Nephron progenitor cell (in vitro differentiated cells): ENCODE measurements at regions not wholly inside any gene's neighbourhood (a gene's known extent, or its start where the extent isn't known, plus 50 kb on each side); places are given as distances from the start of the nearest gene placed in this dataset.

Experiments
- DNase-seq: peaks from one replicate; pipeline ENCODE4 v3.0.0; 2021
- H3K27ac Mint-ChIP-seq: 2 replicates; pipeline ENCODE4 v1.8.0; 2021; ENCODE audit warnings: mild to moderate bottlenecking, moderate library complexity, mixed read lengths
- H3K27me3 Mint-ChIP-seq: 2 replicates; pipeline ENCODE4 v1.8.0; 2021; ENCODE audit warnings: mild to moderate bottlenecking, low read depth, mixed read lengths; ENCODE audit not compliant: poor library complexity
- H3K36me3 Mint-ChIP-seq: 2 replicates; pipeline ENCODE4 v1.8.0; 2021; ENCODE audit warnings: low read depth, mixed read lengths
- H3K4me1 Mint-ChIP-seq: 2 replicates; pipeline ENCODE4 v1.8.0; 2021; ENCODE audit warnings: mixed read lengths
- H3K4me3 Mint-ChIP-seq: 2 replicates; pipeline ENCODE4 v1.8.0; 2021; ENCODE audit warnings: mild to moderate bottlenecking, moderate library complexity, mixed read lengths
- H3K9me3 Mint-ChIP-seq: 2 replicates; pipeline ENCODE4 v1.8.0; 2021; ENCODE audit warnings: mild to moderate bottlenecking, moderate library complexity, mixed read lengths
- TF ChIP-seq, protein P1 (sequence below): fragments of 200-600 bp; sonication (generic); IDR thresholded peaks from 2 replicates; pipeline ENCODE4 v1.5.0; 2021; ENCODE audit warnings: antibody characterized with exemption

GRCh38 chr17:52297230-52298010 is 138.9 kb upstream of the CA10 start:
- TF ChIP-seq, protein P1, sequence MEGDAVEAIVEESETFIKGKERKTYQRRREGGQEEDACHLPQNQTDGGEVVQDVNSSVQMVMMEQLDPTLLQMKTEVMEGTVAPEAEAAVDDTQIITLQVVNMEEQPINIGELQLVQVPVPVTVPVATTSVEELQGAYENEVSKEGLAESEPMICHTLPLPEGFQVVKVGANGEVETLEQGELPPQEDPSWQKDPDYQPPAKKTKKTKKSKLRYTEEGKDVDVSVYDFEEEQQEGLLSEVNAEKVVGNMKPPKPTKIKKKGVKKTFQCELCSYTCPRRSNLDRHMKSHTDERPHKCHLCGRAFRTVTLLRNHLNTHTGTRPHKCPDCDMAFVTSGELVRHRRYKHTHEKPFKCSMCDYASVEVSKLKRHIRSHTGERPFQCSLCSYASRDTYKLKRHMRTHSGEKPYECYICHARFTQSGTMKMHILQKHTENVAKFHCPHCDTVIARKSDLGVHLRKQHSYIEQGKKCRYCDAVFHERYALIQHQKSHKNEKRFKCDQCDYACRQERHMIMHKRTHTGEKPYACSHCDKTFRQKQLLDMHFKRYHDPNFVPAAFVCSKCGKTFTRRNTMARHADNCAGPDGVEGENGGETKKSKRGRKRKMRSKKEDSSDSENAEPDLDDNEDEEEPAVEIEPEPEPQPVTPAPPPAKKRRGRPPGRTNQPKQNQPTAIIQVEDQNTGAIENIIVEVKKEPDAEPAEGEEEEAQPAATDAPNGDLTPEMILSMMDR: no peak
- H3K4me3 Mint-ChIP-seq: no peak overlapping the region
- H3K27me3 Mint-ChIP-seq: peaks cover 5% of the 10 kb centered on the region
- DNase-seq: no peak
- no peak overlapping the region for H3K27ac Mint-ChIP-seq
- H3K36me3 Mint-ChIP-seq: no peaks in the 10 kb centered on the region
- no peaks in the 10 kb centered on the region for H3K4me1 Mint-ChIP-seq
- H3K9me3 Mint-ChIP-seq: no peaks in the 10 kb centered on the region

DNA sequence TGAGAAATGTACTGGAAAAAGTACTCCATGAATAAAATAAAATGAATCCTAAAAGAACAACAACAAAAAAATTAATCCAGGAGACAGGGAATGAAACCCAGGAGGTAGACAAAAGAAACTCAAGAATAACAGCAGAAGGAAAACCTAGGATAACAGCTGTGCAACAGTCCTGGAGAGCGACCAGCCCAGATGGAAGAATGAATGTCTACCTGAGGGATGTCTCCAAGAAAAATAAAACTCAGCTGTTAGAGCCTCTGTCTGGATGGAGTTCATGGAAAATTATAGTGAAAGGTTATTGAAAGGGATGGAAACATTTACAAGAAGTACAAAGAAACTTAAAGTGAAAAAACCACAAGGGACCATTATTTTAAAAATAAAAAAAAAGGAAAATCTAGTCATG is 135.8 kb upstream of the CA10 start:
- Mint-ChIP-seq H3K4me1 (no peaks in the 10 kb centered on the region), H3K36me3 (no peaks in the 10 kb centered on the region), H3K27ac (no peak overlapping the region), H3K9me3 (no peaks in the 10 kb centered on the region), H3K27me3 (peaks cover 5% of the 10 kb centered on the region), H3K4me3 (no peak overlapping the region)
- no peak for DNase-seq
- TF ChIP-seq, protein P1: no peak

DNA sequence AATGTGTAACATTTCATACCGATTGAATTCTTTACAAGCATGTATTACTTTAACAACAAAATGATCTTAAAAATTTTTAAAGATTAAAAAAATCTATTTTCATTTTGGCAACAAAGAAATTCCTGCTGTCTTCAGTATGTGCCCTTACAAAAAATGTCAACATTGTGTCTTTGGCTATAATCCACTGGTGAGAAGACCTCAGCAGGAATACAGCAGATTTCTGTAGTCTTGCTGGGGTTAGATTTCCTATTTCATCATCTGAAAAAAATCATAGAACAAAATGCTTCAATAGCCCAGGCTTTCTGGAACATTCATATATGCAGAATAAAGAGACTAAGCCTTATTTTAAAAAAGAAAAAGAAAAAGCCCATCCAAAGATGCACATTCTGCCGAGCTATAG is 129.1 kb upstream of the CA10 start:
- DNase-seq: no peak
- TF ChIP-seq, protein P1: no peak
- Mint-ChIP-seq H3K9me3 (peaks cover 5% of the 10 kb centered on the region), H3K36me3 (no peaks in the 10 kb centered on the region), H3K4me3 (no peak overlapping the region), H3K4me1 (no peaks in the 10 kb centered on the region), H3K27me3 (no peaks in the 10 kb centered on the region), H3K27ac (no peak overlapping the region)

GRCh38 chr17:52283872-52284271 is 125.4 kb upstream of the CA10 start:
- no peak overlapping the region for H3K4me3 Mint-ChIP-seq
- no peaks in the 10 kb centered on the region for H3K27me3 Mint-ChIP-seq
- TF ChIP-seq, protein P1: no peak
- H3K27ac Mint-ChIP-seq: no peak overlapping the region
- H3K4me1 Mint-ChIP-seq: no peaks in the 10 kb centered on the region
- no peaks in the 10 kb centered on the region for H3K36me3 Mint-ChIP-seq
- DNase-seq: no peak
- H3K9me3 Mint-ChIP-seq: peaks cover 5% of the 10 kb centered on the region

- Mint-ChIP-seq H3K36me3 (no peaks in the 10 kb centered on the region), H3K9me3 (no peaks in the 10 kb centered on the region), H3K4me3 (no peak overlapping the region), H3K4me1 (no peaks in the 10 kb centered on the region), H3K27ac (no peak overlapping the region), H3K27me3 (no peaks in the 10 kb centered on the region)
- no peak for DNase-seq
- TF ChIP-seq, protein P1: no peak
These were observed 118.0 kb upstream of the CA10 start for GRCh38 chr17:52276381-52277008.

DNA sequence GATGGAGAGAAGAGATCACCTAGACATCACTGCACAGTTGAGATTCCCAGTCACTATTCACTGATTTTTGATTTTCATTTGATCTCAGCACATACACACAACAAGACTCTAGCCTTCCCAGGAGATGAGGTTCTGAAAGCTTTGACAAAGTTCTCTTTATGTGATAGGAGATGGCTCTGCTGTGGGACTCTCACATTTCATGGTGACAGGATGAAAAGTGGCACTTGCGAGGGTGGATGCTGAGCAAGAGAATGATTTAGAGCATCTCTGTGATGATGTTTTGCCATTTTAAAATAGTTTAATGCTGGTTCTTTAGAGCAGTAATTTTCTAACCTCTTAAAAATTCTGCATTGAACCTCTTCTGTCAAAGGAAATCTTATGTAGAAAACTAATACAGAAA is 113.3 kb upstream of the CA10 start:
- no peaks in the 10 kb centered on the region for H3K36me3 Mint-ChIP-seq
- H3K9me3 Mint-ChIP-seq: no peaks in the 10 kb centered on the region
- H3K27me3 Mint-ChIP-seq: peaks cover 5% of the 10 kb centered on the region
- H3K27ac Mint-ChIP-seq: no peak overlapping the region
- TF ChIP-seq, protein P1: no peak
- H3K4me1 Mint-ChIP-seq: no peaks in the 10 kb centered on the region
- H3K4me3 Mint-ChIP-seq: no peak overlapping the region
- DNase-seq: no peak
